Uterus (tissue), 2 donors: ENCODE measurements at regions not wholly inside any gene's neighbourhood (a gene's known extent, or its start where the extent isn't known, plus 50 kb on each side); places are given as distances from the start of the nearest gene placed in this dataset.

Experiments used
- POLR2A ChIP-seq, 2 donors: fragments of 450-650 bp; IDR thresholded peaks; one replicate each; pipeline ENCODE4 v1.6.1; 2016; ENCODE audit warnings: antibody characterized with exemption in 2 of 2, mild to moderate bottlenecking in 1 of 2, moderate library complexity in 1 of 2
- TF ChIP-seq, protein P1 (sequence below), 4 experiments: fragments of 200-600 bp in 2 of 4; fragments of 450-650 bp in 2 of 4; sonication (generic) in 2 of 4; IDR thresholded peaks; one replicate each; pipeline ENCODE4 v1.5.1; 2016 to 2019; ENCODE audit warnings: antibody characterized with exemption in 4 of 4, mild to moderate bottlenecking in 2 of 4, moderate library complexity in 1 of 4

DNA sequence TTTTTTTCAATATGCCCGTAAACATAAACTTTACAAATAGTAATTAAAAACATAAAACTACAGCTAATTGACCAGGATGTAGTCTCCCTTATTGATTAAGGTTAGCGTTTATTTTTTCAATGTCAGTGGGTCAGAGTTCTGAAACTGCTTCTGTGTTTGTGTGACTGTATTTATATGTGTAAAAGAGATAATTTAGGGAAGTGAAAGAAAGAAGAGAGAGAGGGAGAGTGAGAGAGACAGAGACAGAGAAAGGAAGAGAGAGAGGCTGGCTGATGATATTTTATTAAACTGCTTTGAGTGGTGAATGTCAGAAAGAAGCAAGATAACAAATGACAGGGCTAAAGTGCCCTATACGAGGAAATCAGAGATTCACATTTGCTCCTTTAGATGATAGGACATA, 266.1 kb upstream of the PTCHD4 start:
- TF ChIP-seq, protein P1, sequence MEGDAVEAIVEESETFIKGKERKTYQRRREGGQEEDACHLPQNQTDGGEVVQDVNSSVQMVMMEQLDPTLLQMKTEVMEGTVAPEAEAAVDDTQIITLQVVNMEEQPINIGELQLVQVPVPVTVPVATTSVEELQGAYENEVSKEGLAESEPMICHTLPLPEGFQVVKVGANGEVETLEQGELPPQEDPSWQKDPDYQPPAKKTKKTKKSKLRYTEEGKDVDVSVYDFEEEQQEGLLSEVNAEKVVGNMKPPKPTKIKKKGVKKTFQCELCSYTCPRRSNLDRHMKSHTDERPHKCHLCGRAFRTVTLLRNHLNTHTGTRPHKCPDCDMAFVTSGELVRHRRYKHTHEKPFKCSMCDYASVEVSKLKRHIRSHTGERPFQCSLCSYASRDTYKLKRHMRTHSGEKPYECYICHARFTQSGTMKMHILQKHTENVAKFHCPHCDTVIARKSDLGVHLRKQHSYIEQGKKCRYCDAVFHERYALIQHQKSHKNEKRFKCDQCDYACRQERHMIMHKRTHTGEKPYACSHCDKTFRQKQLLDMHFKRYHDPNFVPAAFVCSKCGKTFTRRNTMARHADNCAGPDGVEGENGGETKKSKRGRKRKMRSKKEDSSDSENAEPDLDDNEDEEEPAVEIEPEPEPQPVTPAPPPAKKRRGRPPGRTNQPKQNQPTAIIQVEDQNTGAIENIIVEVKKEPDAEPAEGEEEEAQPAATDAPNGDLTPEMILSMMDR (IDR thresholded peaks at IDR 0.05): no peak
- no peak for TF ChIP-seq POLR2A (IDR thresholded peaks at IDR 0.05)
